ENCODE measurements at regions not wholly inside any gene's neighbourhood (a gene's known extent, or its start where the extent isn't known, plus 50 kb on each side); places are given as distances from the start of the nearest gene placed in this dataset.

DNA sequence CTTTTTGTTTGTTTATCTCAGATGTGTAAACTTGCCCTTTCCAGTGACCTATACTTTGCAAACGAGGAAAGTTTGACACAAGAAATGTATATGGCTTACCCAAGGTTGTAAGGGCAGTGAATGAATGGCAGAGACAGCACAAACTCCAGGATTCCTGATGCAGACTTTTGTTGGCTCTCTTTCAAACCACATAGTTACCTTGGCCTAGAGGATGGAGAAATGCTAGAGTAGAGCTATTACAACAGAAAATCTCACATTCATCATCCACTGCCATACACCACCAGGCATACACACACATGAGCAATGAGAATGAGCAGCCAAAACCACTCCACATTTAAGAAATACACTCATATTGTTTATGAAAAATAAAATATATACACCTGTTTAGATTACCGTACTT is 387.0 kb downstream of the TLR4 start:
- no peak for TF ChIP-seq ZNF777 (tag by site-specific recombination; IDR thresholded peaks at IDR 0.05; ENCODE audit: borderline replicate concordance)
- TF ChIP-seq ZNF24 (tag by site-specific recombination; IDR thresholded peaks at IDR 0.05): no peak
- TF ChIP-seq ZNF211 (tag by site-specific recombination; IDR thresholded peaks at IDR 0.05; ENCODE audit: low read depth): no peak
- TF ChIP-seq ZNF138 (tag by site-specific recombination; IDR thresholded peaks at IDR 0.05; ENCODE audit: borderline replicate concordance): no peak
- TF ChIP-seq, protein P1, sequence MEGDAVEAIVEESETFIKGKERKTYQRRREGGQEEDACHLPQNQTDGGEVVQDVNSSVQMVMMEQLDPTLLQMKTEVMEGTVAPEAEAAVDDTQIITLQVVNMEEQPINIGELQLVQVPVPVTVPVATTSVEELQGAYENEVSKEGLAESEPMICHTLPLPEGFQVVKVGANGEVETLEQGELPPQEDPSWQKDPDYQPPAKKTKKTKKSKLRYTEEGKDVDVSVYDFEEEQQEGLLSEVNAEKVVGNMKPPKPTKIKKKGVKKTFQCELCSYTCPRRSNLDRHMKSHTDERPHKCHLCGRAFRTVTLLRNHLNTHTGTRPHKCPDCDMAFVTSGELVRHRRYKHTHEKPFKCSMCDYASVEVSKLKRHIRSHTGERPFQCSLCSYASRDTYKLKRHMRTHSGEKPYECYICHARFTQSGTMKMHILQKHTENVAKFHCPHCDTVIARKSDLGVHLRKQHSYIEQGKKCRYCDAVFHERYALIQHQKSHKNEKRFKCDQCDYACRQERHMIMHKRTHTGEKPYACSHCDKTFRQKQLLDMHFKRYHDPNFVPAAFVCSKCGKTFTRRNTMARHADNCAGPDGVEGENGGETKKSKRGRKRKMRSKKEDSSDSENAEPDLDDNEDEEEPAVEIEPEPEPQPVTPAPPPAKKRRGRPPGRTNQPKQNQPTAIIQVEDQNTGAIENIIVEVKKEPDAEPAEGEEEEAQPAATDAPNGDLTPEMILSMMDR (tag by site-specific recombination; IDR thresholded peaks at IDR 0.05): no peak
- no peak for TF ChIP-seq ZNF600 (tag by site-specific recombination; IDR thresholded peaks at IDR 0.05)
- no peak for TF ChIP-seq ZBTB17 (tag by site-specific recombination; IDR thresholded peaks at IDR 0.05)
- TF ChIP-seq ZNF335 (tag by site-specific recombination; conservative IDR thresholded peaks at IDR 0.05): no peak
- no peak for TF ChIP-seq ZNF785 (tag by site-specific recombination; IDR thresholded peaks at IDR 0.05)
- no peak for TF ChIP-seq ZNF146 (tag by site-specific recombination; IDR thresholded peaks at IDR 0.05)
- TF ChIP-seq ZBTB8A (tag by site-specific recombination; IDR thresholded peaks at IDR 0.05): no peak

Measured in HEK293 (cell line).